Right renal cortex interstitium (tissue), 3 donors: ENCODE measurements at regions not wholly inside any gene's neighbourhood (a gene's known extent, or its start where the extent isn't known, plus 50 kb on each side); places are given as distances from the start of the nearest gene placed in this dataset.
A peak's percentile ranks its signal among the peaks of the same experiment; 100 is the strongest.

Source experiments
- DNase-seq, 3 donors: peaks; one replicate each; pipeline ENCODE4 v3.0.0-alpha.2; 2013; ENCODE audit warnings: low read depth in 3 of 3, low spot score in 2 of 3

DNA sequence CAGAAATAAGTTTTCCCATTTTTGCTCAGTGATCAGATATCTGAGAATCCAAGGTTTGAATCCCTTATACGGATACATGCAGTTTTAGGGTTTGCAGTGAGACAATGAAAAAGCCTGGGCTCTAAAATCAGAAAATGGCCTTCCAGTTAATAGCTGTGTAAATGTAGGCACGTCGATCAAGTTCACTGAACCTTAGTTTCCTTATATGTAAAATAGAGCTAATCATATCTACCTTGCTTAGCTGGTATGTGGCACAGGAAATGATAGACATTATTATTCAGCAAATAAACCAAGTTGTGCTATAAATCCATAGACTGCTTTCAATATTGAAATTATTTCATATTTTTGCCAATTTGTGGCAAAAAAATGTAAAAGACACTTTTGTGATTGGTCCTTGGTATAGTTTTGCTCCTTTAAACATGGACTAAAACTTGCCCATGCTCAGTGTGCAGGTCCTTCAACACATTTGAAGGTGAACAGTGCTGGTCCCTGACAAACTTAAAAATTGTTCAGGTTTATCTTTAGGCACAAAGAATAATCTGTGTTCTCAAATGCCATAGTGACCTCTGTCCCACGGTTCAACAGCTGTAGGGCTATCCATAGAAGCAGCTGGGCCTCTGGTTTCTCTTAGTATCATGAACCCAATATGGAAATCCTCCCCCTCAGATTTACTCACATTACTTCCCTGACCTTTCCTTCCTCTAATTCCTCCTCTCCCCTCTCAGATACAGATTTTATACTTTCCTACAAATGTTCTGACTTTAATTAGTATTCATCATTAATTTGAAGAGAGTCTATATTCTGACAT lies 51.0 kb downstream of the CCDC54 start:
- no peak for DNase-seq

- DNase-seq = peak in 1 of 3 donors; percentile 69
These were observed 52.3 kb downstream of the CCDC54 start for GRCh38 chr3:107429320-107430181.

- no peak for DNase-seq
These were observed 53.2 kb downstream of the CCDC54 start for GRCh38 chr3:107430214-107430995.

- DNase-seq = no peak
These were observed 53.7 kb downstream of the CCDC54 start for GRCh38 chr3:107430996-107431245.

GRCh38 chr3:107431246-107432012 lies 54.2 kb downstream of the CCDC54 start:
- DNase-seq = no peak

DNA sequence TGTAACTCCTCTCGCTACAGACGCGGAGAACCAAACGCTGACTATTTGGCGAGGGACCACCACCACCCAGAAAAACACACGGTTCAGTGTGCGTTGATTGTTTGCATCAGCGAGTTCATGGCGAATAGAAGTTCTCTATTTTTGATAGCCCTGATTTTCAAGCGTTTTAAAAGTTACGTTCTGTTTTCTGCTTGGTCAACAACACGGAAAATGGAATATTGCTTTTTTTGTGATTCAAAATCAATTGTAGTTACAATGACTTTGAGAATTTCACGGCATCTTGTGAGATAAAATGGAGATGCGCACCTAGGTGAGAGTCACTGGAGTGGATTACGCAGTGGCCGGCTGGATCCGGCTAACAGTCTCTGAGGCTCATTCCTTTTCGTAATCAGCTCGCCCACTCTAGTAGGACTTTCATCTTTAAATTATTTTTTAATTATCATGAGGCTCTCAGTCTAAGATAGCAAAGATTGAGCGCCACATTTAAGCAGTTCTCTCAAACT lies 54.8 kb downstream of the CCDC54 start:
- no peak for DNase-seq

GRCh38 chr3:107432646-107433045 lies 55.4 kb downstream of the CCDC54 start:
- no peak for DNase-seq

- no peak for DNase-seq
These were observed 58.8 kb downstream of the CCDC54 start for GRCh38 chr3:107436029-107436428.

GRCh38 chr3:107438671-107439070 lies 61.4 kb downstream of the CCDC54 start:
- DNase-seq = no peak

DNA sequence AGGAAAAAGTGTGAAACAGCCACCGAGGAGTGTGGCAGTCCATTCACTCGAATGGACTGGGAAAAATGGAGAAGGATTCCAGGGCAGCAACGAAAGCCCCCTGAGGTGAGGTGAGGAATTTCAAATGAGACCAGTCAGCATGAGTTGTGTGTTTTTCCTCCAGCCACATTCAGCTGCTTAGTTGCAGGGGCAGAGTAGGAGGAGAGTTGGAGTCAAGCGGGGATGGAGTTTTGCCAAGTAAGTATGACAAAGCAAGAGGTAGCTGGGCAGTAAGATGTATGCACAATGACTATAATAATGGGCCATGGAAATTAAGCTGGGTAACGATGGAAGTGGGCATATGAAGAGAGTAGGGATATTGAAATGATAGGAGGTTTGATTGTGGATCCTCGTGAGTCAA lies 64.4 kb downstream of the CCDC54 start:
- no peak for DNase-seq

GRCh38 chr3:107443461-107443860 lies 66.2 kb downstream of the CCDC54 start:
- no peak for DNase-seq

DNA sequence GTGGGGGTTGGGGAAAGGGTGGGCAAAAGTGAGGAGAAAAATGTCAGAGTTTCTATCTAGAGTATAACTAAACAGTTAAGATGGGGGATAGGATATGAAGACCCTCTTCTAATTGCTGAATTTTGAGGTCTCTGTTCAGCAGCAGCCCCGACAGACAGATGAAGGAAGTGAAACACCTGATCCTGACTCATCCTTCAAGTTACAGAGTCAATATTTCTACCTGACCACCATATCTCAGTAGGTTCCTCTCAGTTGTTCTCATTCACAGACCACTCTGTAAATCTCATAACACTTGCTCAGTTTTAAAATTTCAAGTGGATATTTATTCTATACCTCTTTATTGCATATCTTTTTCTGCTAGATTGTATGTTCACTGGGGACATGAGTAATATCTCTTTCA lies 69.5 kb downstream of the CCDC54 start:
- DNase-seq = no peak

DNA sequence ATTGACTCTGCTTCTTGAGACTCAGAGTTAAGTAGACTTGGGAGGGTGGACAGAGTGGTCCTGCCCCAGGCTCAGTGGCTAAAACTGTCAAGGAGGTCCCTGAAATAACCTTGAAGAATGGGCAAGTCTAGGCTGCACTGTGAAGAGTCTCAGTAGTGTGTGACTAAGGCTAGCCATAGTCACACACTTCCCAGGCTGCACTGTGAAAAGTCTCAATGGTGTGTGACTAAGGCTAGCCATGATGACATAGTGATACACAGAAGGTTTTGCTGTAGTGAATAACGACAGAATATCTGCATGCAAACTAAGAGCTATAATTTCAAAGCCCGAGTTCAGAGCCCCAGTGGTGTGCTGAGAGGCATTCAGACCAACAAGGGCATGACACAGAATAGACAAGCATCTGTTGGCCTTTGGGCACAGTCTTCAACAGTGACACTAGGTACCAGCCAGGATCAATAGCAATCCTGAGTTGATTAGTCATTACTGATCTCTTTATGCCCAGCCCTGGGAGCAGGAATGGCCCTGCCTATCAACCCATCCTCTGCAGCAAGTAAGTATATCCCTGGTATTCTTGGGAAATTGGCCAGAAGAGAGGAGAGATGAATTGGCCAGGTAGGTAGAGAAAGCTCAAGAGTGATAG lies 72.4 kb upstream of the BBX start:
- DNase-seq = no peak

DNA sequence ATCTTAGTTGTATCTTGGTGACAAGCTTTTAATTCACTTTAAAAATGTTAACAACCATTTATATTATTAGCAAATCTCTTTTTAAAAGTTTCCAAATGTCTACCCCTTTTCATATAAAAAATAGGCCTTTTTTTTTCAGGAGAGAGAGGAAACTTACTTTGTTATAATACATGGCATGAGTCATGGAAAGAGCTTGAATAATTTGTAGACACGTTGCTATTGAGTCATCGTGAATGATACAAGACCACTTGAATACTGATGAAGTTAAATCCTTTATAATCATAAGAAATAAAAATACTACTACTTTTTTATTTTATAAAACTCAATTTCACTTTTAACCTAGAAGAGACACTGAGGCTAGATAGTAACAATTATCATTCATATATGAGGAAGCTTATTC lies 70.3 kb upstream of the BBX start:
- DNase-seq = no peak

DNA sequence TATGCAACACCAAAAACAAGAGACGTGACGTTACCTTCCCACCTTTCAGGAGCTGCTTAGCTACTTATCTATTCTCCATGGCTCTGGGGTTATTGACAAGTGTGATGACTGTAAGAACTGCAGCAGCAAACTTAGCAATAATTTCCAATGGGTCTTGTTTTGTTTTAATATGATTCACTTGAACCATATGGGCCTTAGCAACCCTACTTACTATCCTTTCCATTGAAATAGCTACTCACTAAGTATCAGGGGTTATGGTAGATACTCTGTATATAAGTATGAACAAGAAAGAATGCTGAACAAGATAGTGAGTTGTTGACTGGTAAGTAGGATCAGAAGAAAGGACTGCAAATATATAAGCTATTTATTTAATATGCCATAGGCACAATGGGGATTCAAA lies 69.3 kb upstream of the BBX start:
- no peak for DNase-seq

DNA sequence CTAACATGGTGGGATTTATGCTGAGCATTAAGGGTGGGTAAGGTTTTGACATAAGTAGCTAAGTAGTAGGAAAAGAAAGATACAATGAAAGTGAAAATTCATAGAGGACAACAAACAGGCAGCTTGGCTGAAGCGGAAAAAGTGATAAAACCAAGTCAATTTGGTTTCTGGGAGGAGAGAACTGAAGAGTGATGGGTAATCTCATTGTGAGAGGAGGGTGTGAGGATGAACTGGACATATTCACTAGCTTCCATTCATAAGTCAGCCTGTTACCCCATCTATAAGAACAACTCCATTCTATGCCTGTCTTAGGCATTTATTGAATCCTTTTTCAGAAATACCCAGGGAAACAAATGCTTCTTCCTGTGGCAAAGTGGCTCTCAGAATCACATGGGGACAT lies 67.1 kb upstream of the BBX start:
- no peak for DNase-seq

GRCh38 chr3:107456501-107456900 lies 66.3 kb upstream of the BBX start:
- DNase-seq = no peak

GRCh38 chr3:107458871-107459270 lies 63.9 kb upstream of the BBX start:
- DNase-seq = no peak

- DNase-seq = no peak
These were observed 61.0 kb upstream of the BBX start for GRCh38 chr3:107461721-107462120.

- DNase-seq = no peak
These were observed 58.7 kb upstream of the BBX start for GRCh38 chr3:107464037-107464436.
